HG03571 (cell line): ENCODE measurements at regions not wholly inside any gene's neighbourhood (a gene's known extent, or its start where the extent isn't known, plus 50 kb on each side); places are given as distances from the start of the nearest gene placed in this dataset.
"Not testable (repeated sequence)": the region's sequence is repeated elsewhere in the genome, so short reads cannot be mapped to it uniquely, and the experiment has no call there.

ENCODE experiments used
- ATAC-seq: cut with Tn5 transposase; IDR thresholded peaks from one replicate; pipeline ENCODE4 v1.9.1; 2021; ENCODE audit not compliant: unreplicated experiment

DNA sequence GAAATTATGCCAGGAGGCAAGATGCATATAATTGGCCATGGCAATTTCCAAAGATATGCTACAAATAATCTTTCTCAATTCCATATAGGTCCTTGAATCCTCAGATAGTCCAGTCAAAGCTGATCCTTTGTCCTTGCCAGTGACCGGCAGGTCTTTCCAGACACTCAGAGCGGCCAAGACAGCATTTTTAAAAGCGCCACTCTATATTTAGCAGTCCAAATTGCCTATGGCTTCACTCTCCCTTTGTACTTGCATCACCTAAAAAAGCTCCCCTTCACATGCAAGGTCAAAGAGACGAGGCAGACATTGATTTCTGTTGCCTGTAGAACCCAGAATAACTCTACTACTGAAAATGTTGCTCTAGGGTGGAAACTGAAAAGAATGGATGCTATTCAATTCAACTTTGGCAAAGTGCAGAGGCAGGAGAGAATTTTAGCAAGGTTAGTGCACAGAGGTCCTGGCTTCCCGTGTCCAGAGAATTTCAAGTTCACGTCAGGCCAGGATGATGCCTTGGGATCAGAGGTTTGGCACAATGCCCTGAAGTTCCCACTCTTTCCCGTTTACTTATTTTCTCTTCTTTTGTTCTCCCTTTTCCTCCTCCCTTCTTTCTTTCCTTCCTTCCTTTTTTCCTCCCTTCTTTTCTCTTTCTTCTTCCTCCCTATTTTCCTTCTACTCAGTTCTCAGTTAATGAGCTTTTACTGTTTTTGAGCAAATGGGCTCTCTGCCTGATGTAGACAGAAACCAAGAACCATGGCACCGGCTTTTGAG lies 108.5 kb downstream of the KCNK1 start:
- ATAC-seq, result no peak

DNA sequence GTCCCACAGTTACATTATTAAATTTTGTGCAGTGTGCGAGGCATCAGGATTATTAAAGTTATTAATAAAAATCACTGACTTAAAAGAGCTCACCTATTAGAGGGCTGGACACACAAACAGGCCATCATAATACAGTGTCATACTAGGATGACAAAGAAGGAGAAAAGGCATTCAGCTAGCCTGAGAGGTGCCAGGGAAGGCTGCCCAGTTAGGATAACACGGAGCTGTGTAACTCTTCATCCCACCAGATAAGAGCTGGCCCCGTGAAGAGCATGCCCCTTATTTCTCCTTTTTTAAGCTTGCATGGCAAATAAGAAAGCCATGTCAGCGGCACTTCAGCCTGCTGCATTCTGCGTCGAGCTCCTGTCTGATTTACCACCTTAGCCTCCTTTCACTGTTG lies 109.5 kb downstream of the KCNK1 start:
- ATAC-seq, result no peak

DNA sequence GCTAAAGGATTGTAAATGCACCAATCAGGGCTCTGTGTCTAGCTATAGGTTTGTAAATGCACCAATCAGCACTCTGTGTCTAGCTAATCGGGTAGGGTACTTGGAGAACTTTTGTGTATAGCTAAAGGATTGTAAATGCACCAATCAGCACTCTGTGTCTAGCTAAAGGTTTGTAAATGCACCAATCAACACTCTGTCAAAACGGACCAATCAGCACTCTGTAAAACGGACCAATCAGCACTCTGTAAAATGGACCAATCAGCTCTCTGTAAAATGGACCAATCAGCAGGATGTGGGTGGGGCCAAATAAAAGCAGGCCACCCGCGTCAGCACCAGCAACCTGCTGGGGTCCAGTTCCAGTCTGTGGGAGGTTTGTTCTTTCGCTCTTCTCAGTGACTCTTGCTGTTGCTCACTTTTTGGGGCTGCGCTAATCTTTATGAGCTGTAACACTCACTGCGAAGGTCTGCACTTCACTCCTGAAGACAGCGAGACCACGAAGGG lies 110.3 kb downstream of the KCNK1 start:
- not testable (repeated sequence) for ATAC-seq

DNA sequence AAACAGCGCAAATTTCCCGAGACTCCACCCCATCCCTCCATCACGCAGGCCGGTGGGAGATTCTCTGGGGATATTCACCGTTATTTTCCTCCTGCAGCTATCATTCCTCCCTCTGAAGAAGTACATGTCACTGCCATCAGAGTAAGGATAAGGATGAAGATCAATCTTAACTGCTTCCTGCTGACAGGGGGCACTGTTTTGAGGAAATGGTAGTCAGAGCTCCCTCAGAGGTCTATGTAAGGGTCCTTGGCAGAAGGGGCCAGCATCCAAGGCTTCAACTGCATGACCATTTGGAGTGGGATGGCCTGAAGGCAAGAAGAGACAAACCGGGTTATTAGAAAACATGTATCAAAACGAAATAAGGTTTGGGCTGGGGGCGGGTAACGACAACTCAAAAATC lies 111.5 kb downstream of the KCNK1 start:
- no peak for ATAC-seq

DNA sequence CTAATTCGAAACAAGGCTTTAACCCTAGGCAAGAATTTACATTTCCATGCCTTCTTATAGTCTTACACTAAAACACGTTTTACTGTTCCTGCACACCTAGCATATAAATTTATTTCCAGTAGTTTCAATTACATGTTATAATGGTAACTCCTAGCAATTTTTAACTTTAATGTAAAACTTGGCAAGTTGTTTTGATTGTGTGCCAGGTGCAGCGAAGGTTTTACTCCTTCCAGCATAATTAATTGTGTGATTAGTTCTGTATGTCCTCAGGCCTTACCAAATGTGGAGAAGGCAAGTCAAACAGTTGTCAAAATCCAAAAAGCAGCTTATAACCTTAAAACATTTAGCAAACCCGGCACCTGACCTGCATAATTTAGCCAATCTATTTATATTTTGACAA lies 114.8 kb downstream of the KCNK1 start:
- ATAC-seq, result no peak

DNA sequence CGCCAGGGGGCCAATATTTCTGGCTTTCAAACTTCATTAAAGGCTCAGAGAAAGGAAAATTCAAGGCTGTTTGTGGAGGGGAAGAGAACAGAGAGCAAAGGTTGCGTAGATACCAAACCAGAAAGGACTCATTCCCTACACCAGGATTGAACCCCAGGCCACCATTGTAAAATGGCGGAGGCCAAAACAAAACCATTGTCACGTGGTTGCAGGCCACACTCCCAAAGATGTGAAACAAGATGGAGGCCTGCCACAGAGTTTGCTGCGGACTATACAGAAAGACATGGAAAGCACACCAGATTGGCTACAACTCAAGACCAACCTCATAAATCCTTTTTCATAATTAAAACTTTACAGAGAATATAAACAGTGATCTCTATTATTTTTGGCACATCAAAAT lies 116.5 kb downstream of the KCNK1 start:
- no peak for ATAC-seq

DNA sequence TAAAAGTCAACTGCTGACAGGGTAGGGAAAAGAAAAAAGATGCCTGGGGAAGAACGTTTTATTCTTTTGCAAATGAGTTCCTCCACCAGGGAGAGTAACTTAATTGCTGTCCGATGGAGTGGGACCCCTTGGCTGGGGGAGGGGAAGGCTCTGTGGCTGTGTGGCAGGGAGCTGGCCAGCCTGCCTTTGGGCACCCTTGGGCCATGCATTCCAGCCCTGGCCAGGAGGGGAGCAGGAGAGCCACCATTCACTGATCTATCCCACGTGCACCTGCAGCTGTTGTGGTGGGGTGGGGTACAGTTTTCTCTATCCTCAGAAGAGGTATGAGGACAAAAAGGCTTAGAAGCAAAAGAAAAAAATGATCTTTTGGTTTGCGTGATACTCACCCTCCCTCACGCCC lies 116.9 kb downstream of the KCNK1 start:
- no peak for ATAC-seq

DNA sequence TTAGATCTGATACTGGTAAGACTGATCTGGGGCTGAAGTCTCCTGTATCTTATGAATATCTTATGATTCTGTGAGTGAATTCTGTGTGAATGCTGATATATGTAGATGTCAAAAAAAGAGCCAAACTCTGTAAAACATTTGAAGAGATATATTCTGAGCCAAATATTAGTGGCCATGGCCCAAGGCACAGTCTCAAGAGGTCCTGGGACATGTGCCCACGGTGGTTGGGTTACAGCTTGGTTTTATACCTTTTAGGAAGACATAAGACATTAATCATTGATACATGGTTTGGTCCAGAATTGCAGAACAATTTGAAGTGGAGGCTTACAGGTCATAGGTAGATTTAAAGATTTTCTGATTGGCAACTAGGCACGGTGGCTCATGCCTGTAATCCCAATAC lies 118.3 kb downstream of the KCNK1 start:
- ATAC-seq, result no peak

DNA sequence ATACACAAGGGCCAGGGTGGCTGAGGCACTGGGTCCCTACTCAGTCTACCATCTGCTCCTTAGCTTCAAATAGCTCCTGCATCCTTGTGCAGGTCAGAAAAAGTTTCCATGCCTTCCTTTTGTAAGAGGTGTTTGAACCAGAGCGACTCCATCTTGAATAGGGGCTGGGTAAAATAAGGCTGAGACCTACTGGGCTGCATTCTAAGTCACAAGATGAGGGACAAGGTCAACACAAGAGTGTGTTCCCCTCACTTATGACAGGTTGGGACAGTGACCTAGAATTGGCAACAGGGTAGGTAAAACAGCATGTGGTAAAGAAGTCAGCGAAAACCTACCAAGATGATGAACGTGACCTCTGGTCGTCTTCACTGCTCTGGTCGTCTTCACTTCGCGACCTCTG lies 120.5 kb downstream of the KCNK1 start:
- no peak for ATAC-seq

DNA sequence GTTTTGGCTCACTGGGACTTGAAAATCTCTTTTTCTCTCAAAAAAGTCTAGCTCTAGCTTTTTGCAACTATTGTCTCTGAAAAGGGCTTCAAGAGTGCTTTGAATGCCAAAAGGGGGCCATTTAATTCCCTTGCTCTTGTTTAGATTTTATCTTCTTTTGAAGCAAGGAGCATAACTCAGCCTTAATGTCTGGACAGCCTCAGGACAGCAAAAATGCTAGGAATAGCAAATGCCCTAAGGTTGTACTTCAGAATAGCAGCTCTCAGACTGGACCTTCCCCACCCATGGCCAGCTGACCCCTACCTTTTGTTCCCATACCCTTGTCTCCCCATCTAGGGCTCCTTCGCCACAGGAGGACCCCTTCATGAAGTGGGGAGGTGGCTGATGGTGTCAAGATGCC lies 121.4 kb downstream of the KCNK1 start:
- no peak for ATAC-seq

DNA sequence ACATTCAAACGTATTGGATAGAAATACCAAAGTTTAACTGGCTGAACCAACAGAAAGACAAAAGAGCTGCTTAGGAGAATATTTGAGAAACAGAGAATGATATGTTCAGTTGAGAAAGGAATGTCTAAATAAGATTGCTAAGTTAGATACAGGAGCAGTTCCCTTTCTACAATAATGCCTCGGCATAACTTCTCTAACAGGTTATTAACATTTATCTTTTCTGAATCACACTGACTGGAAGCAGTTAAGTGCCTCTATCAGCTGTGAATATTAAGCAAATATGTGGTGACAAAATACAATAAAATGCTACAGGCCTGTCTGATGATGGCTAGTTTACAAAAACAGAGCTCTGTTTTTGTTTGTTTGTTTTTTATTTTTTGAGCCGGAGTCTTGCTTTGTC lies 121.9 kb downstream of the KCNK1 start:
- no peak for ATAC-seq

DNA sequence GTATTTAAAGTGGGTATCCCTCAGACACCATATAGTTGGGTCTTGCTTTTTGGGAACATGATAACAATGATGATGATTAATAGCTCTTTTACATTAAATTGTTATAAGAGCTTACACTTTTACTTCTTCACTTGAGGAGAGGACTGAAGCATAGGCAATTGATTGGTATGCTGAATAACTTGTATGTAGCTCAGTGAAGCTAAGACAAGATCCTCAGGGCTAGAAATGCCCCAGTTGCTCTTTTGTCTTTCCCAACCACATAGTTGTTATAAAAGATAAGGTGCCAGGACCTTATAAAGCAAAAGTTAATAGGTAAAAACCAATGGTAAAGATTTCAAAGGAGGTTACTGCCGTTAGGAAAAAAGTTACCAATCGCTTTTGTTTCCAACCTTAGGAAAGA lies 123.4 kb downstream of the KCNK1 start:
- ATAC-seq, result no peak

DNA sequence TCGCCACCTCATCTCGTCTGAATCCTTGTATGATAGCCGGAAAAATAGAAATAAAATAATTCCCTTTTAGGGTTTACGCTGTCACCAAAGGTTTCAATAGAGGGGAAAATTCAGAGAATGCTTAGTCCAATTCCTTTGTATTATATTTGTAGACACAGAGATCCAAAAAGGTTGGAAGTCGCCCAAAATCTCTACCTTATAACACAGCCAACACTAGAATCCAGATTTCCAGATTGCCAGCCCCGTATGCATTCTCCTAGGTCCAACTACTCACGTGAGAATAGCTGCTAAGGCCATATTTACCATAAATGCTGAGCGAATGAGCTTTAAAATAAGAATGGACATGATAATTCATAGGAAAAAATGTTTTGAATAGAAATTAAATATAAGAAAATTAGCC lies 124.5 kb downstream of the KCNK1 start:
- no peak for ATAC-seq

DNA sequence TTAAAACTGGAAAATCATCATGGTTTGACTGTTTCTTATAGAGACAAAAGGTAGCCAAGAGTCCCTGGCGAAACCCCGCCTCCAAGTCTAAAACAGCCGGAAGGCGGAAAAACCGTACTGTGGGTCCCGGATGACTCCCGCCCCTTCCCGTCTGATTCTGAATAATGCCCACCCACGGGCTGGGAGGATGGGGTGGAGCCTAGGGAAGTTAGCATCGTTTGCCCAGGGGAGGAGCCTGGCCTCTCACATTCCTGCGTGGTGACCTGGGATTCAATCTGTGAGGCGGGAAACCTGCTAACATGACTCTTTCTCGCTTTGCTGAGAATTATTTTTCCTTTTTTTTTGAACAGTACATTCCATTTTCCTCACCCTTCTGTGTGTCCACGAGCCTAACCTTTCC lies 124.9 kb downstream of the KCNK1 start:
- no peak for ATAC-seq

DNA sequence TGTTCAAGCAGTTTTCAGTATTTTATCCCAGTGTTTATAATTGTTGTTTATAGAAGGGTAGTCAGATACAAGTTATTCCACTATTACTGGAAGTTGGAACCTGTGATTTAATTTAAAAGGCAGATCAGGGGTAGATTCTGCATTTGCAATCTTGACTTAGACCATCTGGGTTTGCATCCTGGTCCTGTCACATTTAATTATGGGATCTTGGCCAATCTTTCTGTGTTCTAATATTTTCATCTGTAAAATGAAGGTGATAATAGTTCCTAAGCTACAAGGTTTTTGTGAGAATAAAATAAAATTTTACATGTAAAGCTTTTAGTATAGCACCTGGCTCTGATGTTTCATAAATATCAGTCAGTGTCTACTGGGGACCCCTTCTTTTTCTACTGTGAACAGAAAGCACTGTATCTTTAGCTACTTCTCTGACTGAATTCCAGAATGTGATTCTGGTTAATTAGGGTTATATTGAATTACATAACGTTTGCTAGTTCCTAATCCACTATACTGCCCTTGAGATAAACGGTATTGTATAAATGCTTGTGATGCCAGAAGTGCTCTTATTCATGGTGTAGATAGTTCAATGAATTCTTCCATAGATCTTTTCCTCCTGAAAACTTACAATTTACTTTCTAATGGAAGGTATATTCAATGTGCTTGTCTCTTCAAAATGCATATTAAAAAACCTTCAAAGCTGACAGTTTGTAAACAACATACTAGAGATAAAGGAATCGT lies 131.0 kb downstream of the KCNK1 start:
- no peak for ATAC-seq

DNA sequence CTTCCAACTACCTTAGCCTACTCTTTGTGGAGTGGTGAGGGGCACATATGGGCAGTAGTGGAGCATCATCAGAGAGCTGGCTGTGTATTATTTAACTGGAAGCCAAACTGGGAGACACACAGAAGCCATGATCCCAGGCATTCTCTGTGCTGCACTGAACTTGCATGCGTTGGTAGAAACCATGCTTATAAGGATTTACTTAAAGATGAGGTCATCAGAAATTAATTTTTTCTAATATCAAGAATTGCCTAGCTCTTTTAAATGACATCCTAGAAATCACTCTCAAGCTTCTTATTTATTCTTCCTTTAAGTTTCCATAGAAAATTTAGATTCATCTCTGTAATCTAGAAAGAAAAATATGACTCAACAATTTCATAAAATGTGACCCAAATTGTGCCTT lies 136.2 kb downstream of the KCNK1 start:
- ATAC-seq, result no peak

DNA sequence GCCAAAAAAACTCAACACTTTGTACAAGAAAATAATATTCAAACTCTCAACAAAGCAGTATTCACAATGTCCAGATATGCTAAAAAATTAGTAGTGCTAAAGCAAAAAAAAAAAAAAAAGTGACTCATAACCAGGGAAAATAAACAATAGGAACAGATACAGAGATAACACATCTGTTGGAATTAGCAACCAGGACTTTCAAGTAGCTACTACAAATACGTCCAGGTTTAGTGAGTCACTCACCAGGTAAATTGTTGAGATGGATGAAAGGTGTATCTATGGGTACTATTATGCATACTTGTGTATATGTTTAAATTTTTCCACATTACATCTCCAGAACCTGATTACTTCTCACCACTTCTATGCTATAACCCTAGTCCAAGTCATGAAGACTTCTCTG lies 144.8 kb upstream of the SLC35F3 start:
- no peak for ATAC-seq

DNA sequence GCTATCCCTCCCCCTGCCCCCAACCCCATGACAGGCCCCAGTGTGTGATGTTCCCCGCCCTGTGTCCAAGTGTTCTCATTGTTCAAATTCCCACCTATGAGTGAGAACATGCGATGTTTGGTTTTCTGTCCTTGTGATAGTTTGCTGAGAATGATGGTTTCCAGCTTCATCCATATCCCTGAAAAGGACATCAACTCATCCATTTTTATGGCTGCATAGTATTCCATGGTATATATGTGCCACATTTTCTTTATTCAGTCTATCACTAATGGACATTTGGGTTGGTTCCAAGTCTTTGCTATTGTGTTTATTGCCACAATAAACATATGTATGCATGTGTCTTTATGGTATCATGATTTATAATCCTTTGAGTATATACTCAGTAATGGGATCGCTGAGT lies 140.2 kb upstream of the SLC35F3 start:
- not testable (repeated sequence) for ATAC-seq

DNA sequence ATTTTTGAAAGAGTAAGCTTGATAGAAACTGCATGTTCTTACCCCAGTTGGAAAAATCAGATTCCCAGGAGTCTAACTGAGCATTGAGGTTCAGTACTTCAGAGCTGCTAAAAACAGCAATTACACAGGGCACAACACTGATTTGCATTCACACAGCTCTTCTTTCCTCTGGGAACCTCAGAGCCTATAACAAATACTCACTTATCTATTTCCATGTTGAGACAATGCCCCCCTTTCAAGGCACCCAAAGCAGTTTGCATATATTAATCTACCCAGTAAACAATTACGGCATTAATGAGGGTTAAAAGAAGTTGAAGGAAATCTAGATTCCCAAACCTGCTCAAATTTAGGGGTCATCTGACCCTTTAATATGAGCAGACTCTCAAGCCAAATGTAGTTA lies 126.9 kb upstream of the SLC35F3 start:
- no peak for ATAC-seq

DNA sequence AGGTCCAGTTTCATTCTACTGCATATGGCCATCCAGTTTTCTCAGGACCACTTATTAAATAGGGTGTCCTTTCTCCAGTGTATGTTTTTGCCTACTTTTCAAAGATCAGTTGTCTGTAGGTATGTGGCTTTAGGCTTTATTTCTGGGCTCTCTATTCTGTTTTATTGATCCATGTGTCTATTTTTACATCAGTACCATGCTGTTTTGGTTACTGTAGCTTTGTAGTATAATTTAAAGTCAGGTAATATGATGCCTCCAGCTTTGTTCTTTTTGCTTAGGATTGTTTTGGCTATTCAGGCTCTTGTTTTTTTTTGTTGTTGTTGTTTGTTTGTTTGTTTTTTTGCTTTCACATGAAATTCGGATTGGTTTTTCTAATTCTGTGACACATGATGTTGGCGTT lies 124.4 kb upstream of the SLC35F3 start:
- ATAC-seq, result no peak

DNA sequence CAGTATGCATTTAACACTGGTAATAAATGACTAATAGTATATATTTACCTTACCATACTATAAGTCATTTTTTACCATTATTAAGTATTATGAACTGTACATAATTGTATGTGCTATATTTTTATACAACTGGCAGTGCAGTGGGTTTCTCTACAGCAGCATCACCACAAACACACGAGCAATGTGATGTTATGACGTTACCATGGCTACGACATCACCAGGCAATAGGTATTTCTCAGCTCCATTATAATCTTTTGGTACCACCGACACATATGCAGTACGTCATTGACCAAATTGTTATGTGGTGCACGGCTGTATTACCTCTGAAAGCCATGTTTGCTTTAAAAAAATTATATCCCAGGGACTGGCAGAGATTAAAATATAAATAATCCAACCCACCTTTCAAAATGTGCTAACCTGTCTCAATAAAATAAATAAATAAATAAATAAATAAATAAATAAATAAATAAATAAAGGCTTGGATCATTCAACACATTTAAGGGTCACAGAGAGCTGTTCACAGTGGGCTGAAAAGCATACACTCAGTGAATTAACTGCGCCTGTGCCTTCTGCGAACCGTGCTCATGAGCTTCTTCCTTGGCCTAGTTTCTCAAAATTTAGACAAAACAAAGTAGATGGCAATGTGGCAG lies 121.4 kb upstream of the SLC35F3 start:
- ATAC-seq, result no peak

DNA sequence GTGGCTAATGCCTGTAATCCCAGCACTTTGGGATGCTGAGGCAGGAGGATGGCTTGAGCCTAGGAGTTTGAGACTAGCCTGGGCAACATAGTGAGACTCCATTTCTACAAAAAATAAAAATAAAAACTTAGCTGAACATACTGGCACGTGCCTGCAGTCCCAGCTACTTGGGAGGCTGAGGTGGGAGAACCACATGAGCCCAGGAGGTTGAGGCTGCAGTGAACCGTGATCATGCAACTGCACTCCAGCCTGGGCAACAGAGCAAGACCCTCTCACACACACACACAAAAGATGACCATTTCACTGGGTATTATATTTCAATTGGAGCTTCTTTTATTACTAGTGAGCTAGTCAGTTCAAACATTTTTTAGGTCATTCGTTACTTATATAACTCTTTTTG lies 116.9 kb upstream of the SLC35F3 start:
- no peak for ATAC-seq
